Parathyroid adenoma (tissue), 2 donors: ENCODE measurements at regions not wholly inside any gene's neighbourhood (a gene's known extent, or its start where the extent isn't known, plus 50 kb on each side); places are given as distances from the start of the nearest gene placed in this dataset.

ENCODE experiments used
- H2AFZ ChIP-seq: fragments of 300-600 bp; sonication (generic); one replicate; pipeline ENCODE4 v1.7.0; 2017; ENCODE audit warnings: antibody characterized with exemption, mild to moderate bottlenecking
- H3K27ac ChIP-seq: fragments of 300-600 bp; sonication (generic); one replicate; pipeline ENCODE4 v1.7.0; 2017
- H3K27me3 ChIP-seq: fragments of 300-600 bp; sonication (generic); one replicate; pipeline ENCODE4 v1.7.0; 2017; ENCODE audit warnings: low read length; ENCODE audit not compliant: control insufficient read depth, insufficient read depth
- H3K36me3 ChIP-seq: fragments of 300-600 bp; sonication (generic); one replicate; pipeline ENCODE4 v1.7.0; 2017; ENCODE audit warnings: low read length; ENCODE audit not compliant: control insufficient read depth, insufficient read depth
- H3K4me1 ChIP-seq: fragments of 300-600 bp; sonication (generic); one replicate; pipeline ENCODE4 v1.7.0; 2017; ENCODE audit warnings: control low read depth
- H3K4me2 ChIP-seq: fragments of 300-600 bp; sonication (generic); one replicate; pipeline ENCODE4 v1.7.0; 2017; ENCODE audit warnings: low read length
- H3K4me3 ChIP-seq: fragments of 300-600 bp; sonication (generic); one replicate; pipeline ENCODE4 v1.7.0; 2017; ENCODE audit warnings: low read depth, low read length
- H3K79me2 ChIP-seq: fragments of 300-600 bp; sonication (generic); one replicate; pipeline ENCODE4 v1.7.0; 2017; ENCODE audit warnings: control low read depth
- H3K9ac ChIP-seq: fragments of 300-600 bp; sonication (generic); one replicate; pipeline ENCODE4 v1.7.0; 2017; ENCODE audit warnings: mild to moderate bottlenecking
- H3K9me3 ChIP-seq: fragments of 300-600 bp; sonication (generic); one replicate; pipeline ENCODE4 v1.7.0; 2017; ENCODE audit warnings: low read length; ENCODE audit not compliant: control insufficient read depth
- TF ChIP-seq, protein P1 (sequence below): fragments of 300-600 bp; sonication (generic); IDR thresholded peaks from one replicate; pipeline ENCODE4 v1.7.0; 2017; ENCODE audit warnings: antibody characterized with exemption, mild to moderate bottlenecking
- donor health status: primary hyperparathyroidism.

DNA sequence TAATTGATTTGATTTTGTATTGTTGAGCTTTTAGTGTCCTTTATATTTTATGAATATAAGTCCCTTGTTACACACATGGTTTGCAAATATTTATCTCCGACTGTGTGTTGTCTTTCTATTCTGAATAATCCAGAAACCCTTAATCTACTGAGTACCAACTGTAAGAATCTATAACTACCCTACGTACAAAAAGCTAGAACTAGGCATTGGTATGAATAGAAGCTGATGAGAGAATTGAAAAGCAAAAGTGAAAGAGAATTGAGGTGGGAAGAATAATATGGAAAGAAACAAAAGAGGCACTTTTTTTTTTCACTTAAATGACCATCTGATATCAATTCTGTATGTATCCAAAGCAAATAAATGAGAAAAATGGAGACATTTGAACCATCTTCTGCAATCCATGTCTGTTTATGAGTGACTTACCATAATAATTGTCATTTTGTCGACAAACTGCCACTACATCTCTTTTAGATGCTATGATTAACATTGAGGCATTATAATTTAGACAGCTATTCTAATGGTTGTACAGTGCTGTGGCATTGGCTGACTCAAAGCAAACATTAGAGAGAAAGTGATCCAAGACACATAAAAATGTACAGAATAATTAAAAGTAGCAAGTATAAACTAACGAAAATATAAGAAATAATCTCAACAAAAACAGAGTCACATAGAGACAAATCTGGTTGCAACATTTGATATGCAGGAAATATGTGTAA is 1516.6 kb upstream of the AGA start:
- no peak overlapping the region for H3K27ac ChIP-seq
- no peak overlapping the region for H2AFZ ChIP-seq
- H3K4me3 ChIP-seq, result no peak overlapping the region
- no peak overlapping the region for H3K4me2 ChIP-seq
- no peaks in the 10 kb centered on the region for H3K4me1 ChIP-seq
- no peaks in the 10 kb centered on the region for H3K79me2 ChIP-seq
- no peaks in the 10 kb centered on the region for H3K27me3 ChIP-seq
- H3K9ac ChIP-seq, result no peak overlapping the region
- H3K36me3 ChIP-seq, result no peaks in the 10 kb centered on the region
- H3K9me3 ChIP-seq, result no peaks in the 10 kb centered on the region
- TF ChIP-seq, protein P1, sequence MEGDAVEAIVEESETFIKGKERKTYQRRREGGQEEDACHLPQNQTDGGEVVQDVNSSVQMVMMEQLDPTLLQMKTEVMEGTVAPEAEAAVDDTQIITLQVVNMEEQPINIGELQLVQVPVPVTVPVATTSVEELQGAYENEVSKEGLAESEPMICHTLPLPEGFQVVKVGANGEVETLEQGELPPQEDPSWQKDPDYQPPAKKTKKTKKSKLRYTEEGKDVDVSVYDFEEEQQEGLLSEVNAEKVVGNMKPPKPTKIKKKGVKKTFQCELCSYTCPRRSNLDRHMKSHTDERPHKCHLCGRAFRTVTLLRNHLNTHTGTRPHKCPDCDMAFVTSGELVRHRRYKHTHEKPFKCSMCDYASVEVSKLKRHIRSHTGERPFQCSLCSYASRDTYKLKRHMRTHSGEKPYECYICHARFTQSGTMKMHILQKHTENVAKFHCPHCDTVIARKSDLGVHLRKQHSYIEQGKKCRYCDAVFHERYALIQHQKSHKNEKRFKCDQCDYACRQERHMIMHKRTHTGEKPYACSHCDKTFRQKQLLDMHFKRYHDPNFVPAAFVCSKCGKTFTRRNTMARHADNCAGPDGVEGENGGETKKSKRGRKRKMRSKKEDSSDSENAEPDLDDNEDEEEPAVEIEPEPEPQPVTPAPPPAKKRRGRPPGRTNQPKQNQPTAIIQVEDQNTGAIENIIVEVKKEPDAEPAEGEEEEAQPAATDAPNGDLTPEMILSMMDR, result no peak

DNA sequence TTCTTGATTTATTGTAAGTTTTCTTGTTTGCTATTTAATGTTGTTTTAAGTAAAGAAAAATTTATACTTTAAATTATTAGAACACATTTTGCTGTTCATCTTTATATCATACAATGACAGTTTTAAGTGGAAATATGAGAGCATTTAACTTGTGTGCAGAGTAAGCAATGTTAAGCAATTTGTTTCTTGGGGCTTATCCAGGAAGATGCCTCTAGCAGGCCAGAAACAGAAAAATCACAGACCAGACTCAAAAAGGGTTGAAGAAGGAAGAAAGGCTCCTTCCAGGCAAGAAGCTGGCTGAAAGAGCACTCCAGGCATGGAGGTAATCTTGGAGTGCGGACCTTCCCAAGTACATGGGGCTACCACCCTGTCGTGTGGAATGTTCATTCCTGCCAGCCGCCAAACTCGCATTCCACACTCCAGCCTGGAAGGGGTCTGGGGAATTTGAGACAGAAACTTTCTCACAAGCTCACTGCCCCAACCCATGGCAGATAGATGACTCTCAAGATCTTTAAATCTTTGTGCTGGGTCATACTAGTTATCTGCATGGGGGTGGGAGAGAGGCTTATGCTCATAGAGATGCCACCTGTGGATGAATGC is 1521.3 kb upstream of the AGA start:
- Histone ChIP-seq H3K79me2 (no peaks in the 10 kb centered on the region), H3K9ac (no peak overlapping the region), H3K36me3 (no peaks in the 10 kb centered on the region), H3K4me2 (no peak overlapping the region), H2AFZ (no peak overlapping the region), H3K4me1 (no peaks in the 10 kb centered on the region), H3K27ac (no peak overlapping the region), H3K9me3 (no peaks in the 10 kb centered on the region), H3K4me3 (no peak overlapping the region), H3K27me3 (no peaks in the 10 kb centered on the region)
- TF ChIP-seq, protein P1, result no peak

DNA sequence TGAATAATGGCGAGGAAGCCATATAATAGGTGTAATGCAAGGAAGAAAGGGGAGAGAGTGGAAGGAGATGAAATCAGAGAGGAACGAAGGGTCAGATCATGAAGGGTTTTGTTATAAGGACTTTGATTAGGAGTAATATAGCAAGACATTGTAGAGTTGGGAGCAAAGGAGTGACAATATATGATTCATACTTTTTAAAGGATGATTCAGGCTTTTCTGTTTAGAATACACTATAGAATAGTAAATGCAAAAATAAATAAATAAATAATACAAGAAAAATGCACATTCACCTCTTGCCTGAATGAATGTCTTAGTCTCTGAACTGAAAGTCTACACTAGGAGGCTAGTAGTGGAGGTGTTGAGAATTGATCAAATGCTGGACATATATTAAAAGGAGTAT is 1524.4 kb upstream of the AGA start:
- Histone ChIP-seq H3K4me2 (no peak overlapping the region), H2AFZ (no peak overlapping the region), H3K9me3 (no peaks in the 10 kb centered on the region), H3K79me2 (no peaks in the 10 kb centered on the region), H3K27ac (no peak overlapping the region), H3K27me3 (no peaks in the 10 kb centered on the region), H3K9ac (no peak overlapping the region), H3K4me1 (no peaks in the 10 kb centered on the region), H3K4me3 (no peak overlapping the region), H3K36me3 (no peaks in the 10 kb centered on the region)
- TF ChIP-seq, protein P1, result no peak

DNA sequence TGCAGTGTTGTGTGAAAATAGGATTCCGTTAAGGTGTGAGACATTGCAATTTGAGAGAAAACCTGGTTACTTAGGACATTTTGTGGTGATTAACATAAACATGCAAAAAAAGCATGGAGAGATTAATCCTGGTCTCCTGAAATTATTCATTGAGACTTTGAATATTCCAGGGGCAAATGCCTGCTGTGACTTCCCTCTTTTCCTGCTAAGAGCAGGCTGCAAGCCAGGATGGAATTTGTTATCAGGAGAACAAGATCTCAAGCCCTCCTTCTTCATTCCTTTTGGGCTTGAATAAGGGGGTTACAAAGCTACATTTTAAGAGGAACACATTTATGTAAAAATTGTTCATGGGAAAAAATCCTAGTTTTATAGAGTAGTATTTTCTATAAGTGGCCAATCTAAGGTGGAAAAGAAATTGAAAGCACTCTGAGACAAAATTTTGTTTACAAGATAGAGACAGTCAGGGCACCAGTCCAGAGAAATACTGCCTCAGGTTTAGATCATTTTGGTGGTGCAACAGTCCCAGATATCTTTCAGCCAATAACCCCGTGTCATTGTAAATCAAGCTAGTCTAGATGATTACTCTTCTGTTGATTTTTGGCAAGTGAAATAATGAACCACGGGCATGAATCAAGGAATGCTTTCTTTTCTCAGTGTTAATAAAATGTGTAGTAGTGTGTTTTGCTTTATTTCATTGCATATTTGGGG is 1528.3 kb upstream of the AGA start:
- Histone ChIP-seq H2AFZ (no peak overlapping the region), H3K36me3 (no peaks in the 10 kb centered on the region)

More for the DNA sequence above, 1528.3 kb upstream of the AGA start:
- Histone ChIP-seq H3K27ac (no peak overlapping the region), H3K9me3 (no peaks in the 10 kb centered on the region), H3K4me2 (no peak overlapping the region), H3K9ac (no peak overlapping the region), H3K4me3 (no peak overlapping the region), H3K79me2 (no peaks in the 10 kb centered on the region), H3K4me1 (no peaks in the 10 kb centered on the region), H3K27me3 (no peaks in the 10 kb centered on the region)
- TF ChIP-seq, protein P1, result no peak
